H9 (cell line): ENCODE measurements at regions not wholly inside any gene's neighbourhood (a gene's known extent, or its start where the extent isn't known, plus 50 kb on each side); places are given as distances from the start of the nearest gene placed in this dataset.

Source experiments
- DNase-seq: peaks from one replicate; pipeline ENCODE4 v3.0.0-alpha.2; 2017
- H2AFZ ChIP-seq: one replicate; pipeline ENCODE4 v1.6.1; 2013; ENCODE audit warnings: mild to moderate bottlenecking, low read length, control low read depth, moderate library complexity
- H2AK5ac ChIP-seq: 2 replicates; pipeline ENCODE4 v1.6.1; 2013; ENCODE audit warnings: low read length, control low read depth, mixed read lengths; ENCODE audit not compliant: insufficient read length
- H2BK120ac ChIP-seq: one replicate; pipeline ENCODE4 v1.6.1; 2013; ENCODE audit warnings: low read depth, mild to moderate bottlenecking, low read length, control low read depth, inconsistent platforms; ENCODE audit not compliant: poor library complexity, severe bottlenecking
- H2BK12ac ChIP-seq: 2 replicates; pipeline ENCODE4 v1.6.1; 2013; ENCODE audit warnings: low read length, control low read depth, mixed read lengths, low read depth; ENCODE audit not compliant: insufficient read length
- H2BK15ac ChIP-seq: 2 replicates; pipeline ENCODE4 v1.6.1; 2013; ENCODE audit warnings: low read depth, low read length, control low read depth
- H2BK20ac ChIP-seq: one replicate; pipeline ENCODE4 v1.6.1; 2013; ENCODE audit warnings: low read depth, mild to moderate bottlenecking, low read length, control low read depth, inconsistent platforms; ENCODE audit not compliant: poor library complexity, severe bottlenecking
- H2BK5ac ChIP-seq: 2 replicates; pipeline ENCODE4 v1.6.1; 2013; ENCODE audit warnings: low read length, control low read depth, mixed read lengths; ENCODE audit not compliant: insufficient read length
- H3K14ac ChIP-seq: 2 replicates; pipeline ENCODE4 v1.6.1; 2013; ENCODE audit warnings: low read length, control low read depth; ENCODE audit not compliant: insufficient read depth
- H3K18ac ChIP-seq: 2 replicates; pipeline ENCODE4 v1.6.1; 2013; ENCODE audit warnings: low read depth, mild to moderate bottlenecking, mixed read lengths, low read length, control low read depth; ENCODE audit not compliant: insufficient read length
- H3K23ac ChIP-seq: 2 replicates; pipeline ENCODE4 v1.6.1; 2013; ENCODE audit warnings: low read length, control low read depth, mixed read lengths, low read depth; ENCODE audit not compliant: insufficient read length
- H3K23me2 ChIP-seq: 2 replicates; pipeline ENCODE4 v1.6.1; 2013; ENCODE audit warnings: low read depth, mild to moderate bottlenecking, mixed read lengths, low read length, control low read depth; ENCODE audit not compliant: insufficient read length, poor library complexity, severe bottlenecking
- H3K27ac ChIP-seq: 2 replicates; pipeline ENCODE4 v1.5.1; 2013; ENCODE audit warnings: low read length, control low read depth, mixed read lengths, low read depth; ENCODE audit not compliant: insufficient read length
- H3K27me3 ChIP-seq: 2 replicates; pipeline ENCODE4 v1.6.1; 2013; ENCODE audit warnings: low read length, control low read depth, inconsistent platforms; ENCODE audit not compliant: insufficient read depth
- H3K4ac ChIP-seq: 2 replicates; pipeline ENCODE4 v1.6.1; 2013; ENCODE audit warnings: low read depth, mild to moderate bottlenecking, control low read depth, inconsistent platforms, low read length, moderate library complexity
- H3K4me1 ChIP-seq: 2 replicates; pipeline ENCODE4 v1.6.1; 2013; ENCODE audit warnings: low read length, control low read depth, inconsistent platforms; ENCODE audit not compliant: insufficient read depth
- H3K4me2 ChIP-seq: 2 replicates; pipeline ENCODE4 v1.6.1; 2013; ENCODE audit warnings: low read length, control low read depth, mixed read lengths; ENCODE audit not compliant: insufficient read length, insufficient read depth
- H3K56ac ChIP-seq: 2 replicates; pipeline ENCODE4 v1.6.1; 2013; ENCODE audit warnings: low read depth, mild to moderate bottlenecking, mixed read lengths, low read length, control low read depth; ENCODE audit not compliant: insufficient read length
- H3K79me1 ChIP-seq: 2 replicates; pipeline ENCODE4 v1.6.1; 2013; ENCODE audit warnings: low read depth, mild to moderate bottlenecking, moderate library complexity, low read length, control low read depth, inconsistent platforms; ENCODE audit not compliant: insufficient read depth, poor library complexity, severe bottlenecking
- H3K79me2 ChIP-seq: 2 replicates; pipeline ENCODE4 v1.6.1; 2013; ENCODE audit warnings: low read length, control low read depth, inconsistent platforms; ENCODE audit not compliant: insufficient read depth
- H3K9ac ChIP-seq: 2 replicates; pipeline ENCODE4 v1.6.1; 2013; ENCODE audit warnings: low read length, control low read depth, mixed read lengths; ENCODE audit not compliant: insufficient read length; ENCODE audit errors: extremely low read depth
- H3K9me3 ChIP-seq: one replicate; pipeline ENCODE4 v1.6.1; 2013; ENCODE audit warnings: low read depth, low read length, inconsistent platforms; ENCODE audit not compliant: control insufficient read depth
- H3T11ph ChIP-seq: one replicate; pipeline ENCODE4 v1.6.1; 2013; ENCODE audit warnings: mild to moderate bottlenecking, low read length, control low read depth, inconsistent platforms
- H4K20me1 ChIP-seq: one replicate; pipeline ENCODE4 v1.6.1; 2013; ENCODE audit not compliant: control insufficient read depth, insufficient read length, insufficient read depth
- H4K5ac ChIP-seq: 2 replicates; pipeline ENCODE4 v1.6.1; 2013; ENCODE audit warnings: low read depth, mild to moderate bottlenecking, mixed read lengths, low read length, control low read depth; ENCODE audit not compliant: insufficient read length
- H4K8ac ChIP-seq: replicated peaks from 2 replicates; pipeline ENCODE4 v1.6.1; 2013; ENCODE audit warnings: low read length, control low read depth, mixed read lengths, low read depth; ENCODE audit not compliant: insufficient read length
- H4K91ac ChIP-seq: 2 replicates; pipeline ENCODE4 v1.6.1; 2013; ENCODE audit warnings: low read depth, mild to moderate bottlenecking, moderate library complexity, mixed read lengths, low read length, control low read depth; ENCODE audit not compliant: insufficient read length
- H3K27ac Mint-ChIP-seq, 3 experiments: 2 replicates in 2 of 3; 3 replicates in 1 of 3; pipeline ENCODE4 v1.8.0; 2020 to 2021; ENCODE audit warnings: mixed read lengths in 3 of 3, mild to moderate bottlenecking in 1 of 3, moderate library complexity in 1 of 3
- H3K27me3 Mint-ChIP-seq: 2 replicates; pipeline ENCODE4 v1.8.0; 2021; ENCODE audit warnings: low read depth, mild to moderate bottlenecking, moderate library complexity, mixed read lengths
- H3K36me3 Mint-ChIP-seq, 3 experiments: 2 replicates in 2 of 3; 3 replicates in 1 of 3; pipeline ENCODE4 v1.8.0; 2020 to 2021; ENCODE audit warnings: low read depth in 3 of 3, mixed read lengths in 3 of 3; ENCODE audit not compliant: insufficient read depth in 1 of 3
- H3K4me1 Mint-ChIP-seq, 2 experiments: 2 replicates each; pipeline ENCODE4 v1.8.0; 2020; ENCODE audit warnings: mixed read lengths in 2 of 2
- H3K4me3 Mint-ChIP-seq, 2 experiments: 2 replicates in 1 of 2; 3 replicates in 1 of 2; pipeline ENCODE4 v1.8.0; 2020 to 2021; ENCODE audit warnings: mild to moderate bottlenecking in 2 of 2, mixed read lengths in 2 of 2, moderate library complexity in 1 of 2
- H3K9me3 Mint-ChIP-seq, 2 experiments: 2 replicates in 1 of 2; 3 replicates in 1 of 2; pipeline ENCODE4 v1.8.0; 2020; ENCODE audit warnings: mild to moderate bottlenecking in 2 of 2, mixed read lengths in 2 of 2, moderate library complexity in 1 of 2
- WGBS: extraction: QIAGEN DNeasy Blood & Tissue Kit; methylation state at CpG from one replicate; pipeline ENCODE4 v1.1.7; 2013; ENCODE audit warnings: missing lambda C conversion rate, low lambda C conversion rate, mixed read lengths; ENCODE audit not compliant: insufficient read length; ENCODE audit errors: extremely low coverage; 5-methylcytosine and 5-hydroxymethylcytosine counted together
- TF ChIP-seq, protein P1 (sequence below): fragments of 200-600 bp; sonication (generic); conservative IDR thresholded peaks from 3 replicates; pipeline ENCODE4 v1.8.0; 2021; ENCODE audit warnings: antibody characterized with exemption, mild to moderate bottlenecking

DNA sequence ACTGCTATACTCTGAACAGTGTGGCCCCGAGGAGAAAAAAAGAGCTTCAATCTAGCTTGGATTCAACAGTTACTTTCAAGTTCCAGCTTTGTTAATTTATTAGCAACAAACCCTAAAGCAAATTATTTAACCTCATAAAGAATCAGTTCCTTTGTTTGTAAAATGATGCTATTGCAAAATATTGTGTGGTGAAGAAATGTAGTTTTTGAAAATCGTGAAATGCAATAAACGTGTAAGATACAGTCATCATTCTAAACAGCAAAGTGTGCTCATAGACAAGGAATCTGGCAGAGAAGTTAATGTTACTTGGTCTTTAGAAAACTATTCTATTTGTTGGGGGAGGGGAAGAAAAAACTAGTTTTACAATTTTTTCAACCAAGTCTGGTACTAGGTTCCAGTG lies 297.6 kb upstream of the ADGRL4 start:
- TF ChIP-seq, protein P1, sequence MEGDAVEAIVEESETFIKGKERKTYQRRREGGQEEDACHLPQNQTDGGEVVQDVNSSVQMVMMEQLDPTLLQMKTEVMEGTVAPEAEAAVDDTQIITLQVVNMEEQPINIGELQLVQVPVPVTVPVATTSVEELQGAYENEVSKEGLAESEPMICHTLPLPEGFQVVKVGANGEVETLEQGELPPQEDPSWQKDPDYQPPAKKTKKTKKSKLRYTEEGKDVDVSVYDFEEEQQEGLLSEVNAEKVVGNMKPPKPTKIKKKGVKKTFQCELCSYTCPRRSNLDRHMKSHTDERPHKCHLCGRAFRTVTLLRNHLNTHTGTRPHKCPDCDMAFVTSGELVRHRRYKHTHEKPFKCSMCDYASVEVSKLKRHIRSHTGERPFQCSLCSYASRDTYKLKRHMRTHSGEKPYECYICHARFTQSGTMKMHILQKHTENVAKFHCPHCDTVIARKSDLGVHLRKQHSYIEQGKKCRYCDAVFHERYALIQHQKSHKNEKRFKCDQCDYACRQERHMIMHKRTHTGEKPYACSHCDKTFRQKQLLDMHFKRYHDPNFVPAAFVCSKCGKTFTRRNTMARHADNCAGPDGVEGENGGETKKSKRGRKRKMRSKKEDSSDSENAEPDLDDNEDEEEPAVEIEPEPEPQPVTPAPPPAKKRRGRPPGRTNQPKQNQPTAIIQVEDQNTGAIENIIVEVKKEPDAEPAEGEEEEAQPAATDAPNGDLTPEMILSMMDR = no peak

More for the DNA sequence above, 297.6 kb upstream of the ADGRL4 start:
- Histone ChIP-seq H3K56ac (no peak overlapping the region), H2BK20ac (no peak overlapping the region), H3K79me2 (no peaks in the 10 kb centered on the region), H3K79me1 (no peaks in the 10 kb centered on the region), H2BK15ac (no peak overlapping the region), H2BK120ac (no peak overlapping the region), H2AK5ac (no peak overlapping the region), H4K8ac (no peak overlapping the region), H4K20me1 (no peaks in the 10 kb centered on the region), H3T11ph (no peak overlapping the region), H4K91ac (no peak overlapping the region), H4K5ac (no peak overlapping the region), H3K14ac (no peak overlapping the region), H2AFZ (no peak overlapping the region), H2BK12ac (no peak overlapping the region), H2BK5ac (no peak overlapping the region), H3K9ac (no peak overlapping the region), H3K18ac (no peak overlapping the region), H3K9me3 (no peaks in the 10 kb centered on the region), H3K23me2 (no peaks in the 10 kb centered on the region), H3K4me2 (no peak overlapping the region), H3K23ac (no peak overlapping the region), H3K4me1 (no peaks in the 10 kb centered on the region; the same call in 1 of the 2 replicates), H3K27me3 (no peaks in the 10 kb centered on the region), H3K27ac (no peak overlapping the region), H3K4ac (no peak overlapping the region)
- WGBS = 100% methylated on average over 2 of the region's 3 CpGs
- Mint-ChIP-seq H3K27me3 (no peaks in the 10 kb centered on the region; the same call in 1 of the 2 replicates), H3K9me3 (no peaks in the 10 kb centered on the region), H3K4me1 (peaks cover 8 to 15% of the 10 kb centered on the region in 2 experiments), H3K4me3 (no peak overlapping the region), H3K36me3 (no peaks in the 10 kb centered on the region), H3K27ac (no peak overlapping the region)
- DNase-seq = no peak
